ENCODE measurements at regions not wholly inside any gene's neighbourhood (a gene's known extent, or its start where the extent isn't known, plus 50 kb on each side); places are given as distances from the start of the nearest gene placed in this dataset.
"Not testable (repeated sequence)": the region's sequence is repeated elsewhere in the genome, so short reads cannot be mapped to it uniquely, and the experiment has no call there.

GRCh38 chr4:188437535-188437934, 298.3 kb downstream of the TRIML1 start:
- no peak for DNase-seq (ENCODE audit: low spot score)

GRCh38 chr4:188438391-188438824, 299.2 kb downstream of the TRIML1 start:
- DNase-seq (ENCODE audit: low spot score), result not testable (repeated sequence)

- DNase-seq (ENCODE audit: low spot score), result no peak
Observed at GRCh38 chr4:188439641-188440311, 300.5 kb downstream of the TRIML1 start.

GRCh38 chr4:188444500-188444899, 305.3 kb downstream of the TRIML1 start:
- DNase-seq (ENCODE audit: low spot score), result no peak

- not testable (repeated sequence) for DNase-seq (ENCODE audit: low spot score)
Observed at GRCh38 chr4:188448996-188449395, 309.8 kb downstream of the TRIML1 start.

GRCh38 chr4:188450571-188450970, 311.3 kb downstream of the TRIML1 start:
- no peak for DNase-seq (ENCODE audit: low spot score)

- DNase-seq (ENCODE audit: low spot score), result no peak
Observed at GRCh38 chr4:188452097-188452496, 312.9 kb downstream of the TRIML1 start.

GRCh38 chr4:188454575-188454974, 315.3 kb downstream of the TRIML1 start:
- DNase-seq (ENCODE audit: low spot score), result no peak

- DNase-seq (ENCODE audit: low spot score), result no peak
Observed at GRCh38 chr4:188455062-188455752, 316.0 kb downstream of the TRIML1 start.

GRCh38 chr4:188459381-188459780, 320.1 kb downstream of the TRIML1 start:
- no peak for DNase-seq (ENCODE audit: low spot score)

- no peak for DNase-seq (ENCODE audit: low spot score)
Observed at GRCh38 chr4:188463909-188464308, 324.7 kb downstream of the TRIML1 start.

GRCh38 chr4:188466001-188466400, 326.8 kb downstream of the TRIML1 start:
- no peak for DNase-seq (ENCODE audit: low spot score)

- no peak for DNase-seq (ENCODE audit: low spot score)
Observed at GRCh38 chr4:188484256-188484655, 345.0 kb downstream of the TRIML1 start.

GRCh38 chr4:188485906-188486305, 346.7 kb downstream of the TRIML1 start:
- DNase-seq (ENCODE audit: low spot score), result no peak

- DNase-seq (ENCODE audit: low spot score), result no peak
Observed at GRCh38 chr4:188492886-188493285, 353.6 kb downstream of the TRIML1 start.

- no peak for DNase-seq (ENCODE audit: low spot score)
Observed at GRCh38 chr4:188495169-188495568, 355.9 kb downstream of the TRIML1 start.

- no peak for DNase-seq (ENCODE audit: low spot score)
Observed at GRCh38 chr4:188511431-188511830, 372.2 kb downstream of the TRIML1 start.

- no peak for DNase-seq (ENCODE audit: low spot score)
Observed at GRCh38 chr4:188532751-188533150, 393.5 kb downstream of the TRIML1 start.

GRCh38 chr4:188534297-188534696, 395.1 kb downstream of the TRIML1 start:
- no peak for DNase-seq (ENCODE audit: low spot score)

- no peak for DNase-seq (ENCODE audit: low spot score)
Observed at GRCh38 chr4:188534917-188535316, 395.7 kb downstream of the TRIML1 start.

GRCh38 chr4:188536826-188537225, 397.6 kb downstream of the TRIML1 start:
- DNase-seq (ENCODE audit: low spot score), result no peak

- DNase-seq (ENCODE audit: low spot score), result no peak
Observed at GRCh38 chr4:188550296-188550695, 411.1 kb downstream of the TRIML1 start.

- DNase-seq (ENCODE audit: low spot score), result no peak
Observed at GRCh38 chr4:188551156-188551555, 411.9 kb downstream of the TRIML1 start.

Data from CD4-positive, alpha-beta T cell treated with Interleukin-6 at 100 ng/mL for 8 hours (primary cell).